Spleen (tissue), 7 donors: ENCODE measurements at regions not wholly inside any gene's neighbourhood (a gene's known extent, or its start where the extent isn't known, plus 50 kb on each side); places are given as distances from the start of the nearest gene placed in this dataset.

Experiments used
- CTCF ChIP-seq, 11 experiments: fragments of 200-600 bp in 7 of 11; fragments of 450-650 bp in 4 of 11; sonication (generic) in 4 of 11; IDR thresholded peaks in 8 of 11; conservative IDR thresholded peaks in 3 of 11; 1 replicate in 7 of 11; 2 replicates in 4 of 11; pipeline versions ENCODE4 v1.4.0 to v1.8.0; 2016 to 2021; ENCODE audit warnings: antibody characterized with exemption in 11 of 11, inconsistent platforms in 4 of 11, mild to moderate bottlenecking in 1 of 11
- POLR2A ChIP-seq, 3 donors: fragments of 450-650 bp; IDR thresholded peaks; one replicate each; pipeline ENCODE4 v1.5.1; 2017; ENCODE audit warnings: antibody characterized with exemption in 3 of 3, mild to moderate bottlenecking in 1 of 3
- POLR2AphosphoS5 ChIP-seq, 3 donors: sonication (generic); formaldehyde crosslinking; IDR thresholded peaks; one replicate each; pipeline ENCODE4 v1.5.1; 2017; ENCODE audit warnings: antibody characterized with exemption in 3 of 3
- donor health status: DM: no; HTN: no; CAD: no; lungs with moderate emphysema.
- donor health status: DM: no; HTN: no; CAD: no.
- donor health status: DM: no; HTN: no; CAD: no.

- no peak for TF ChIP-seq POLR2A (IDR thresholded peaks at IDR 0.05)
- no peak for TF ChIP-seq CTCF (IDR thresholded peaks at IDR 0.05 in 8 of 11, conservative IDR thresholded peaks at IDR 0.05 in 3 of 11)
- no peak for TF ChIP-seq POLR2AphosphoS5 (IDR thresholded peaks at IDR 0.05)
Observed at GRCh38 chr2:78682781-78683180, 342.7 kb upstream of the REG3G start.
